ENCODE measurements at regions not wholly inside any gene's neighbourhood (a gene's known extent, or its start where the extent isn't known, plus 50 kb on each side); places are given as distances from the start of the nearest gene placed in this dataset.
"Not testable (repeated sequence)": the region's sequence is repeated elsewhere in the genome, so short reads cannot be mapped to it uniquely, and the experiment has no call there.

DNA sequence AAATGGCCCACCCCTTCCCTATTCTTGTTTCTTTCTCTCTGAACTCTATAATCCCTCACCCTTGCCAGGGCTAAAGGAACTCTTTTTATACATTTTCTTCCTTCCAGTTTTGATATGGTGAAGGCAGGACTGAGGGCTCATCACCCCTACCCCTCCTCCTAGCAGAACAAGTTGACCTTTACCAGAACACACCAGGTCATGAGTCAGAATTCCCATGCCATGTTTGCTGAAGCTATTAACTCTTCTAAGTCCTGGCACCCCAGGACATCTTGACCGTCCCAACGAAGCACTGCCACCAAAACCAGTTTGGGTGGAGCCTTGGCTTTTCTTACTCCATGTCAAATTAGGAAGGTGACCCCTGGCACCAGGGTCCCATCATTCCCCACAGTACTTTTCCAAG lies 57.5 kb upstream of the DYNLT3 start:
- DNase-seq: no peak

DNA sequence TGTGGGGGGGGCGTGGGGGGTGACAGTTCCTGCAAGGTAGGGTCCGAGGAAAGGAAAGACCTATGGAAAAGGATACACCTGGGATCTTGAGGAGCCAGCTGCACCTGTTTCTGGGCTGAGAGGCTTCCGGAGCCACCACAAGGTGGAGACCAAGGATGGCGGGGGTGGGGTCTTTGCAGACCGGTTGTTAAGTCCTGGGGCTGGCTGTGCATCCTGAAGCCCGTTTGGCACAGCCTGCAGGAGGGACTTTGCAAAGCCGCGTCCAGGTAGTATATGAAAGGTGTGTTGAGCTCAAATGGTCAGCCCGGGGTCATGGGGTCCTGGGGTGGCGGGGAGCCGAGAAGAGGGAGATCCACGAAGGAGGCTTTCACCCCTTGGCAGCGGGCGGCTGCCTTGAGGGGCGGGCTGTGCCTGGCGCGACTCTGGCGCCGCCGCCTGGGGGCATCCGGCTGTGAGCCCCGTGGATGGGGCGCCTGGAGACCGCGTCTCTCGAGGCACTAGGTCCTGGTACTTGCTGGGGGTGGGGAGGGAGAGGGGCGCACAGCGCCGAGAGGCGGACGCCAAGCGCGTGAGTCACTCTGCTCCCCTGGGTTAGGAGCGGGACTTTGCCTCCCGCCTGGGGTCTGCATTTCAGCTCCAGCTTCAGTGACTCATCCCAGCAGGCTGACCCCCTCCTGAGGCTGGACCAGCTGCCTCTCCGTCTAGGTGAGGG lies 58.2 kb upstream of the DYNLT3 start:
- peak; percentile 26 to 40 for DNase-seq

GRCh38 chrX:37906357-37906756 lies 59.0 kb upstream of the DYNLT3 start:
- no peak for DNase-seq

DNA sequence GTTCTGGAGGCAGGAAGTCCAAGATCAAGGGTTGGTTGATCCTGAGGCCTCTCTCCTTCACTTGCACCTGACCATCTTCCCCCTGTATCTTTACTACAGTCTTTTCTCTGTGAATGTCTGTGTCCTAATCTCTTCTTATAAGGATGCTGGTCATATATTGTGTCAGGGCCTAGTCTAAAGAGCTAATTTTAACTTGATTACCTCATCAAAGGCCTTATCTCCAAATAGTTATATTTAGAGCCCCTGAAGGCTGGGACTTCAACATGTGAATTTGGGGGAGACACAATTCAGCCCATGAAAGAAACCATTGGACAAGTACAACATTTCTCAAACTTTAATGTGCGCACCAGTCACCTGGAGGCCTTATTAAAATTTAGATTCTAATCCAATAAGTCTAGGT lies 62.8 kb upstream of the DYNLT3 start:
- DNase-seq: no peak

DNA sequence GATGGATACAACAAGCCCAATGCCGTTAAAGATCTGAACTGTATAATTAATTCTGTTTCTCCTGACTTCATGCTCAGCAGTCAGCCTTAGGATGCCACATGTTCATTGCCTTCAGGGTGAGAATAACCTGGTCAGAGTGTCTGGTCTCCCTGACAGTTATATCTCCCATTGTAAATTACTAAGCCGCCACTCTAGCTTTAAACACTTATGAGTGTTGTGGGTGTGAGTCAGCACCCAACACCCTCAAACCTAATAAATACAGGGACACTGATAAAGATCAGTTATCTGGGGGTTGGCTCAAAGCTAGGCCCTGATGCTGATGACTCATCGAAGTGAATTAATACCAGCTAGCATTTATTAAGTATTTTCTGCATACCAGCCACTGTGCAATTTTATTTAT lies 64.9 kb upstream of the DYNLT3 start:
- DNase-seq: no peak

- no peak for DNase-seq
These were observed 65.4 kb upstream of the DYNLT3 start for GRCh38 chrX:37912777-37913176.

DNA sequence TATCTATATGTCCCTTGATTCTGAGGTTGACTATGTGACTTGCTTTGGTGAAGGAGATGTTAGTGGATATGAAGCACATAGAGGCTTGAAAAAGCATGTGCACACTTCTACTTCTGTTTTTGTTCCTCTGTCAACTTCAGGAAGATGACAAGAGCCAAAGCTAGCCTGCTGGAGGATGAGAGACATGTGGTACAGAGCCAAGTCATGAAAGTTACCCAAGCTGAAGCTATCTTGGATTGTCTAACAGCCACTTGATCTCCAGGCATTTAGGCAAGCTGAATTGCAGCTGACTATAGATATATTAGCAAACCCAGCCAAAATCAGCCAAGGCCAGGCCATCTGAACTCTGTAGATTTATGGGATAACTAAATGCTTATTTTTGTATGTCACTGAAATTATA lies 70.8 kb upstream of the DYNLT3 start:
- no peak for DNase-seq

DNA sequence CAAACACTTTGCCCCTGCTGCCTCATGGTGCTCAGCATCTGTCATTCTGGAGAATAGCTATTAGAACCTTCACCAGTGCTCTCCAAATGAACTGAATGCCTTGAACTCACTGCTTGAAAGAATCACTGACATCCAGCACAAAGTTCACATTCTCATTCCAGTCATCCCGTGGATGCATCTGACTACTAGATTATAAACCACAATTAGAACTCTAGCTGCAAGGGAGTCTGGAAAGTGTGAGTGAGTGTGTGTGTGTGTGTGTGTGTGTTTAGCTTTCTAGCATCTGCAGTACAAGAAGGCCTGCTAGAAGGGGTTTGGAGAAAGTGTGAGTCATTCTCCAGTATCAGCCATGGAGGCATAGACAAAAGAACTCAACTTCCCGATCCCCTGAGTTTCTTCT lies 71.3 kb upstream of the DYNLT3 start:
- no peak for DNase-seq

GRCh38 chrX:37921758-37922157 lies 74.4 kb upstream of the DYNLT3 start:
- no peak for DNase-seq

GRCh38 chrX:37922928-37923327 lies 75.6 kb upstream of the DYNLT3 start:
- DNase-seq: no peak

GRCh38 chrX:37925761-37926160 lies 78.4 kb upstream of the DYNLT3 start:
- not testable (repeated sequence) for DNase-seq

DNA sequence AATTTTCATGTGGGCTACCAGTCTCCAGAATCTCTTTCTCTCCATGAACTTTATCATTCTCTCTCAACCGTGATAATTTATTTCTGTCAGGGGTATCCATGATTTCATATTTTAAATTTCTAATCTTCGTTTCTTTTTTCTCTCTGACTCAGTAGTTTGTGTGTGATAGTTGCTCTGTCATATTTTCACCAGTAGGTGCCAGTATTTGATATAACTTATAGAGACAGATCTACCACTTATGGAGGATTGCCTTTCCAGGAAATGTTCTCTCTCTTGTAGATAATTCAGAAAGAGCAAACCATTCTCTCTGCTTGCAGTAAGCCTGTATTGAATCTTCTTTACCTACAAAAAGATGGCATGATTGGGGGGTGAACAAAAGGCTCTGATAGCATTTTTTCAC lies 79.3 kb upstream of the DYNLT3 start:
- DNase-seq: peak; percentile 8 to 51

- DNase-seq: no peak
These were observed 64.2 kb upstream of the SYTL5 start for GRCh38 chrX:37942170-37942569.

- no peak for DNase-seq
These were observed 62.6 kb upstream of the SYTL5 start for GRCh38 chrX:37943554-37944344.

DNA sequence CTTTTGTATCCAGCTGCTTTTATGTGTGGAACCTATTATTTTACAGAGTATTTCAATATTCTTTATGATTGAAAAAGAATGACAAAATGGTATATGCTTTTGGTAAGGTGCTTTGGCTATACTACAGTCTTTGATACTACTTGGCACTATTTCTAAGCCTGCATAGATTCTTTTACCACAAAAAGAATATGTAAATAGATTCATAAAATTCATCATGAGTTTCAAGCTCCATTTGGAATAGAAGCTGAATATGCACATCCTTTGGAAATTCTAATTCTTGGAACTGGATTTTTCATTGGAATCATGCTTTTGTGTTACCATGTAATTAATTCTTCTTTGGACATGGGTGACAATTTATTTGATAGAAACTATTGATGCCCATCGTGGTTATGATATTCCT lies 60.2 kb upstream of the SYTL5 start:
- no peak for DNase-seq

DNA sequence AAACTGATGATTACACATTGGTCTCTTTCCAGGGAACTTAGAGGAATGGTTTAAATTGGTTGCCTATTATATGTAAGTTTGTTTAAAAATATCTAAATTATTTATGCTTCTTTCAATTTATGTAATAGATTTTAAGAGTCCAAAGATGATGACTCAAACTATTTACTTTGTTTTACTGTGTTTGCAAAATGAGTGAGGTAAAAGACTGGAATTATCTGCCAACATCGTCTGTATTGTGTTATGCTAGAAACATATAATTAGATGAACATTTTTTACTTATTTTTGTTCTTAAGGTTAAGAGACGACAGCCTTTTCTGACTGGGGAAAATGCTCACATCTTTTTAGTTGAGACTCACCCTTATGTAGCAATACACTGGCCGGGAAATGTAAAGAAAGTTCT lies 51.1 kb upstream of the SYTL5 start:
- DNase-seq: peak in 1 of 2 experiments; percentile 3

GRCh38 chrX:37956223-37956622 lies 50.1 kb upstream of the SYTL5 start:
- no peak for DNase-seq

Data from NCI-H2081 (cell line).